Osteoblast (primary cell): ENCODE measurements at regions not wholly inside any gene's neighbourhood (a gene's known extent, or its start where the extent isn't known, plus 50 kb on each side); places are given as distances from the start of the nearest gene placed in this dataset.
"Not testable (repeated sequence)": the region's sequence is repeated elsewhere in the genome, so short reads cannot be mapped to it uniquely, and the experiment has no call there.

Source experiments
- DNase-seq: peaks from one replicate; pipeline ENCODE4 v3.0.0; 2011; ENCODE audit warnings: low spot score, mixed read lengths; ENCODE audit not compliant: insufficient read length; ENCODE audit errors: missing footprints
- H2AFZ ChIP-seq: 2 replicates; pipeline ENCODE4 v1.6.0; 2011; ENCODE audit warnings: mild to moderate bottlenecking, low read length
- H3K27ac ChIP-seq: 2 replicates; pipeline ENCODE4 v1.5.1; 2011; ENCODE audit warnings: mild to moderate bottlenecking, low read depth, low read length, moderate library complexity
- H3K27me3 ChIP-seq: 2 replicates; pipeline ENCODE4 v1.6.0; 2012; ENCODE audit warnings: mild to moderate bottlenecking, control low read depth, inconsistent platforms, low read length, moderate library complexity; ENCODE audit not compliant: insufficient read depth
- H3K36me3 ChIP-seq: 2 replicates; pipeline ENCODE4 v1.5.1; 2011; ENCODE audit warnings: mild to moderate bottlenecking, low read length, control low read depth, moderate library complexity; ENCODE audit not compliant: insufficient read depth
- H3K4me1 ChIP-seq: 2 replicates; pipeline ENCODE4 v1.5.1; 2011; ENCODE audit warnings: mild to moderate bottlenecking, low read length, control low read depth, moderate library complexity; ENCODE audit not compliant: insufficient read depth
- H3K4me2 ChIP-seq: 2 replicates; pipeline ENCODE4 v1.6.0; 2011; ENCODE audit warnings: mild to moderate bottlenecking, low read length; ENCODE audit not compliant: insufficient read depth
- H3K4me3 ChIP-seq: fragments of 200-600 bp; sonication (generic); 3 replicates; pipeline ENCODE4 v1.5.1; 2012; ENCODE audit warnings: mild to moderate bottlenecking, low read length, inconsistent platforms; ENCODE audit not compliant: insufficient read depth
- H3K79me2 ChIP-seq: 2 replicates; pipeline ENCODE4 v1.6.0; 2012; ENCODE audit warnings: mild to moderate bottlenecking, low read length, control low read depth, inconsistent platforms; ENCODE audit not compliant: insufficient read depth
- H3K9me3 ChIP-seq: 2 replicates; pipeline ENCODE4 v1.5.1; 2011; ENCODE audit warnings: low read depth, low read length, control low read depth
- H4K20me1 ChIP-seq: 2 replicates; pipeline ENCODE4 v1.6.0; 2012; ENCODE audit warnings: mild to moderate bottlenecking, low read length, control low read depth; ENCODE audit not compliant: insufficient read depth
- TF ChIP-seq, protein P1 (sequence below): IDR thresholded peaks from 2 replicates; pipeline ENCODE4 v1.5.1; 2011; ENCODE audit warnings: mild to moderate bottlenecking, low read depth, low read length, moderate library complexity; ENCODE audit errors: extremely low read depth

DNA sequence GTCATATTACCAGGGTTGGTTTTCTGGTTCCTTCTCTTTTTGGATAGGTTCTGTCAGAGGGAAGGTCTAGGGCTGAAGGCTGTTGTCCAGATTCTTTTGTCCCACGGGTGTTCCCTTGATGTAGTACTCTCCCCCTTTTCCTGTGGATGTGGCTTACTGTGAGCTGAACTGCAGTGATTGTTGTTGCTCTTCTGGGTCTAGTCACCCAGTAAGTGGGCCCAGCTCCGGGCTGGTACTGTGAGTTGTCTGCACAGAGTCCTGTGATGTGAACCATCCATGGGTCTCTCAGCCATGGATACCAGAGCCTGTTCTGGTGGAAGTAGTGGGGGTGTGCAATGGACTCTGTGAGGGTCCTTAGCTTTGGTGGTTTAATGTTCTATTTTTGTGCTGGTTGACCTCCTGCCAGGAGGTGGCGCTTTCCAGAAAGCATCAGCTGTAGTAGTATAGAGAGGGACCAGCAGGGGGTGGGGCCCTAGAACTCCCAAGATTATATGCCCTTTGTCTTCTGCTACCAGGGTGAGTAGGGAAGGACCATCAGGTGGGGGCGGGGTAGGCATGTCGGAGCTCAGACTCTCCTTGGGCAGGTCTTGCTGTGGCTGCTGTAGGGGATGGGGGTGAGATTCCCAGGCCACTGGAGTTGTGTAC lies 99.4 kb upstream of the CHST15 start:
- TF ChIP-seq, protein P1, sequence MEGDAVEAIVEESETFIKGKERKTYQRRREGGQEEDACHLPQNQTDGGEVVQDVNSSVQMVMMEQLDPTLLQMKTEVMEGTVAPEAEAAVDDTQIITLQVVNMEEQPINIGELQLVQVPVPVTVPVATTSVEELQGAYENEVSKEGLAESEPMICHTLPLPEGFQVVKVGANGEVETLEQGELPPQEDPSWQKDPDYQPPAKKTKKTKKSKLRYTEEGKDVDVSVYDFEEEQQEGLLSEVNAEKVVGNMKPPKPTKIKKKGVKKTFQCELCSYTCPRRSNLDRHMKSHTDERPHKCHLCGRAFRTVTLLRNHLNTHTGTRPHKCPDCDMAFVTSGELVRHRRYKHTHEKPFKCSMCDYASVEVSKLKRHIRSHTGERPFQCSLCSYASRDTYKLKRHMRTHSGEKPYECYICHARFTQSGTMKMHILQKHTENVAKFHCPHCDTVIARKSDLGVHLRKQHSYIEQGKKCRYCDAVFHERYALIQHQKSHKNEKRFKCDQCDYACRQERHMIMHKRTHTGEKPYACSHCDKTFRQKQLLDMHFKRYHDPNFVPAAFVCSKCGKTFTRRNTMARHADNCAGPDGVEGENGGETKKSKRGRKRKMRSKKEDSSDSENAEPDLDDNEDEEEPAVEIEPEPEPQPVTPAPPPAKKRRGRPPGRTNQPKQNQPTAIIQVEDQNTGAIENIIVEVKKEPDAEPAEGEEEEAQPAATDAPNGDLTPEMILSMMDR = peak; percentile 26
- not testable (repeated sequence) for H3K27me3 ChIP-seq

DNA sequence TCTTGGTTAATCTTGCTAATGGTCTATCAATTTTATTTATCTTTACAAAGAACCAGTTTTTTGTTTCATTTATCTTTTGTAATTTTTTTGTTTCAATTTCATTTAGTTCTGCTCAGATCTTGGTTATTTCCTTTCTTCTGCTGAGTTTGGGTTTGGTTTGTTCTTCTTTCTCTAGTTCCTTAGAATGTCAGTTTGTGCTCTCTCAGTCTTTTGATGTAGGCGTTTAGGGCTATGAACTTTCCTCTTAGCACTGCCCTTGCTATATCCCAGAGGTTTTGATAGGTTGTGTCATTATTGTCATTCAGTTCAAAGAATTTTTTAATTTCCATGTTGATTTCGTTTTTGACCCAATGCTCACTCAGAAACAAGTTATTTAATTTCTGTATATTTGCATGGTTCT lies 97.1 kb upstream of the CHST15 start:
- H3K27me3 ChIP-seq, H3K4me3 ChIP-seq, H3K79me2 ChIP-seq, H3K4me1 ChIP-seq, H3K27ac ChIP-seq, H4K20me1 ChIP-seq, H3K4me2 ChIP-seq, H2AFZ ChIP-seq, H3K36me3 ChIP-seq, DNase-seq, H3K9me3 ChIP-seq: not testable (repeated sequence)

More for the DNA sequence above, 99.4 kb upstream of the CHST15 start:
- H3K4me3 ChIP-seq, H3K4me1 ChIP-seq, H3K79me2 ChIP-seq, H3K27ac ChIP-seq, H3K4me2 ChIP-seq, DNase-seq, H2AFZ ChIP-seq, H4K20me1 ChIP-seq, H3K9me3 ChIP-seq, H3K36me3 ChIP-seq: not testable (repeated sequence)

DNA sequence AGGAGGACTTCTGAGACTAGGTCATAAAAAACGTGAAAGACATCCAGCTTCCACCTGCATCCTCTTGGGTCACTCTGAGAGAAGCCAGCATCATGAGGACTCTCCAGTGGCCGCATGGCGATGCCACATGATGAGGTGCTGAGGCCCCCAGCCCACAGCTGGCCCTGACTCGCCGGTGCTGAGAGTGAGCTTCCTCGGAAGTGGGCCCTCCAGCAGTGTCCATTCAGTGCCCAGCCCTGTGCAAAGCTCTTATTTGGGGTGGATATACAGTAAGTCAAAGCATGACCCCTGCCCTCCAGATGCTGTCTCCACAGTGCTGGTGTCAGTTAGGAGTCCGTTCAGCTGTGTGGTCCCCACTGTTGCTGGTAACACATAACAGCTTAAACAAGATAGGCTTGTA lies 93.6 kb upstream of the CHST15 start:
- H3K9me3 ChIP-seq = no peaks in the 10 kb centered on the region
- TF ChIP-seq, protein P1 = no peak

DNA sequence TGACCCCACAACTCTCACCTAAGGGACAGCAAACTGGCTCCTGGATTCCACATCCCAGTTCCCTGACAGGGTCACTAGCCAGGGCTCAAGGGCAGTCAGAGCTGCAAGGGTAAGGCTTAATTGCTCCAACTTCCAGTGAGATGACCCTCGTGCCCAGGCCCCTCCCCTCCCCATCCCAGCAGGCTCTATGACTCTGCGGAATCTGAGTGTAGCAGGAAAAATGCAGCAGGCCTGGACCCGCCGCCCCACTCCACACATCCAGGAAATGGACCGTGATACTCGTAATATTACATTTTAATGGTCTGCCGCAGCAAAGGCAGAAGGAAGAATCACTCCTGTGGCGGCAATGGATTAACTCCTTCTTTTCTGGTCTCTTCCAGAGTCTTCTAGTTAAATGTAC lies 91.7 kb upstream of the CHST15 start:
- H4K20me1 ChIP-seq = no peaks in the 10 kb centered on the region
- H3K27ac ChIP-seq = no peak overlapping the region
- no peaks in the 10 kb centered on the region for H3K9me3 ChIP-seq
- peaks cover 10% of the 10 kb centered on the region for H3K4me1 ChIP-seq
- H3K79me2 ChIP-seq = no peaks in the 10 kb centered on the region
- H3K27me3 ChIP-seq = no peaks in the 10 kb centered on the region
- H3K4me3 ChIP-seq = no peak overlapping the region
- no peak overlapping the region for H2AFZ ChIP-seq
- H3K36me3 ChIP-seq = no peaks in the 10 kb centered on the region
- TF ChIP-seq, protein P1 = no peak
- DNase-seq = peak; percentile 17
- no peak overlapping the region for H3K4me2 ChIP-seq

More for the DNA sequence above, 93.6 kb upstream of the CHST15 start:
- Histone ChIP-seq H3K4me3 (no peak overlapping the region), H3K4me2 (no peak overlapping the region), H3K27ac (no peak overlapping the region), H4K20me1 (no peaks in the 10 kb centered on the region), H3K4me1 (no peaks in the 10 kb centered on the region), H2AFZ (no peak overlapping the region), H3K27me3 (peaks cover 3% of the 10 kb centered on the region), H3K79me2 (no peaks in the 10 kb centered on the region), H3K36me3 (no peaks in the 10 kb centered on the region)
- DNase-seq = no peak
